ENCODE measurements at regions not wholly inside any gene's neighbourhood (a gene's known extent, or its start where the extent isn't known, plus 50 kb on each side); places are given as distances from the start of the nearest gene placed in this dataset.
A peak's percentile ranks its signal among the peaks of the same experiment; 100 is the strongest.

GRCh38 chr11:130617001-130617400 lies 168.6 kb downstream of the ADAMTS15 start:
- Histone ChIP-seq H3K4me1 (ENCODE audit: control insufficient read depth, insufficient read depth, low read length) (peaks cover 10% of the 10 kb centered on the region), H3K4me3 (ENCODE audit: low read length) (no peak overlapping the region), H3K27me3 (replicated peaks; ENCODE audit: control insufficient read depth, insufficient read depth, low read length) (no peaks in the 10 kb centered on the region), H3K36me3 (ENCODE audit: control insufficient read depth, insufficient read depth, low read length, severe bottlenecking) (no peaks in the 10 kb centered on the region), H3K9me3 (ENCODE audit: control insufficient read depth, low read length) (peaks cover 3% of the 10 kb centered on the region), H3K9ac (ENCODE audit: low read length) (no peak overlapping the region)
- no peak for DNase-seq (ENCODE audit: low read depth)

DNA sequence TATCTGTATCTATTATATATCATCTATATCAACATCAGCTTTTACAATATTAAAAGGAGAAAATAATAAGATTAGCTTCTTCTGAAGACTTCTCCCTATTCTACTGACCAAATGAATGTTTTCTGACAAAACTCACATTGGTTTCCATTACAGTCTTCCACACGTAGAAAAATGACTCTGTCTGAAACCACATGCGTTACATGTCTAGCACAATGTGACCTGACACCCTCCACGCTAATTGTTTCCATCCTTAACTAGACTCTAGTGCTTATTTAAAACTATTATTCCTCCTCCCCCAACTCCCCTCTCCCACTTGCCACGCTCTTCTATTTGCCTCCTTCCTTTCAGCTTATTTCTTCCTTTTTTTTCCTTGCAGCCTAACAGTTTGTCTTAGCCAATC lies 172.1 kb downstream of the ADAMTS15 start:
- no peak for DNase-seq (ENCODE audit: low read depth)
- Histone ChIP-seq H3K27me3 (replicated peaks; ENCODE audit: control insufficient read depth, insufficient read depth, low read length) (no peaks in the 10 kb centered on the region), H3K36me3 (ENCODE audit: control insufficient read depth, insufficient read depth, low read length, severe bottlenecking) (no peaks in the 10 kb centered on the region), H3K9me3 (ENCODE audit: control insufficient read depth, low read length) (peaks cover 3% of the 10 kb centered on the region), H3K4me1 (ENCODE audit: control insufficient read depth, insufficient read depth, low read length) (no peaks in the 10 kb centered on the region), H3K9ac (ENCODE audit: low read length) (no peak overlapping the region), H3K4me3 (ENCODE audit: low read length) (no peak overlapping the region)

- H3K9ac ChIP-seq (ENCODE audit: low read length) = no peak overlapping the region
- peaks cover 3% of the 10 kb centered on the region for H3K9me3 ChIP-seq (ENCODE audit: control insufficient read depth, low read length)
- no peak overlapping the region for H3K4me3 ChIP-seq (ENCODE audit: low read length)
- H3K4me1 ChIP-seq (ENCODE audit: control insufficient read depth, insufficient read depth, low read length) = no peaks in the 10 kb centered on the region
- DNase-seq (ENCODE audit: low read depth) = no peak
- no peaks in the 10 kb centered on the region for H3K36me3 ChIP-seq (ENCODE audit: control insufficient read depth, insufficient read depth, low read length, severe bottlenecking)
- no peaks in the 10 kb centered on the region for H3K27me3 ChIP-seq (replicated peaks; ENCODE audit: control insufficient read depth, insufficient read depth, low read length)
Observed at GRCh38 chr11:130622141-130622542, 173.7 kb downstream of the ADAMTS15 start.

DNA sequence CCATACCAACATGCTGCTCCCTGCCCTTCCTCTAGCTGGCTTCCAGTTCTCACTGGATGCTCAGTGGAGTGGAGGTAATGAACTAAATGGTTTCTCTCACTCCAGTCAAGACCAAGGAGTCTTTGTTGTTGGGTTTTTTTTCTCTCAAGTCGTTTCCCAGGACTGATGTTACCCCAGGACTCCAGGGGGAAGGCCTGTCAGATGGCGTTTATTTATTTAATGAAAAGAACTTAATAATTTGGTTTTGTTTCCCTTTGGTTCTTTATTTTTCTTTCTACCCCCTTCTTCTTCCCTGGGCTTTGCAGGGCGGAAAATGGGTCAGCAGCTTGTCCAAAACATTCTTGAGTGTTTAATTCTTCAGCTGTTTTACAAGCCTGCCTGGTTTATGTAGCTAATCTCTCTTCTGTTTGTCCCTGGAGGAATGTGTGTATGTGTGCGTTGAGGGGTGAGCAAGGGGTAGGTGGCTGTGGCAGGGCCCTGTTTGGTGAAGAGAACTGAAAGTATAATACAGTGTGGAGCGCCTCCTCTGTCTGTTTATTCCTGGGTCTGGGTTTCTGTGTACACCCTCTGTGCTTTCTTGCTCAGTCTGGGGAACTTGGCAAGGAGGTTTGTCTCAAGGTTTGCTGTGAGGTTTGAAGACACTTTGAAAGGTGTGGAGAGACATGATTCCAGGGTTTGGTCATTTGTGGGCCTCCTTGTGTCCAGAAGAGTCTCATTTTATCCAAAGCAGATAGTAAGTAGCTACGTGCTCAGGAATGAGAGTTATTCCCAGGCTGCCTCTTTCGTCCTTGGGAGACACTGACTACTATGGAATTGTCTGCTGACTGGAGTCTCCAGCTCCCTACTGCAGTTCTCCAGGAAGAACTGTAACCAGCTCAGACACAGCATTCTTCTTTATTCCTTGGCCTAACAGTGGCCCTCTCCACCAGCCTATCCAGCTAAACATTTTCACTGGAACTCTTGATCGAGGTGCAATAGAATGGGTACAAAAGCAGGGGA lies 175.5 kb downstream of the ADAMTS15 start:
- H3K4me3 ChIP-seq (ENCODE audit: low read length) = no peak overlapping the region
- DNase-seq (ENCODE audit: low read depth) = no peak

GRCh38 chr11:130624971-130625544 lies 176.6 kb downstream of the ADAMTS15 start:
- Histone ChIP-seq H3K27me3 (replicated peaks; ENCODE audit: control insufficient read depth, insufficient read depth, low read length) (no peaks in the 10 kb centered on the region), H3K36me3 (ENCODE audit: control insufficient read depth, insufficient read depth, low read length, severe bottlenecking) (no peaks in the 10 kb centered on the region), H3K4me3 (ENCODE audit: low read length) (no peak overlapping the region), H3K9ac (ENCODE audit: low read length) (no peak overlapping the region), H3K9me3 (ENCODE audit: control insufficient read depth, low read length) (no peaks in the 10 kb centered on the region), H3K4me1 (ENCODE audit: control insufficient read depth, insufficient read depth, low read length) (peaks cover 7% of the 10 kb centered on the region)
- DNase-seq (ENCODE audit: low read depth) = no peak

More for the DNA sequence above, 175.5 kb downstream of the ADAMTS15 start:
- Histone ChIP-seq H3K36me3 (ENCODE audit: control insufficient read depth, insufficient read depth, low read length, severe bottlenecking) (no peaks in the 10 kb centered on the region), H3K4me1 (ENCODE audit: control insufficient read depth, insufficient read depth, low read length) (peaks cover 4% of the 10 kb centered on the region), H3K9ac (ENCODE audit: low read length) (no peak overlapping the region), H3K9me3 (ENCODE audit: control insufficient read depth, low read length) (no peaks in the 10 kb centered on the region), H3K27me3 (replicated peaks; ENCODE audit: control insufficient read depth, insufficient read depth, low read length) (no peaks in the 10 kb centered on the region)

- no peak overlapping the region for H3K4me3 ChIP-seq (ENCODE audit: low read length)
- H3K9me3 ChIP-seq (ENCODE audit: control insufficient read depth, low read length) = no peaks in the 10 kb centered on the region
- peaks cover 9% of the 10 kb centered on the region for H3K4me1 ChIP-seq (ENCODE audit: control insufficient read depth, insufficient read depth, low read length)
- no peaks in the 10 kb centered on the region for H3K27me3 ChIP-seq (replicated peaks; ENCODE audit: control insufficient read depth, insufficient read depth, low read length)
- DNase-seq (ENCODE audit: low read depth) = no peak
- H3K36me3 ChIP-seq (ENCODE audit: control insufficient read depth, insufficient read depth, low read length, severe bottlenecking) = no peaks in the 10 kb centered on the region
- no peak overlapping the region for H3K9ac ChIP-seq (ENCODE audit: low read length)
Observed at GRCh38 chr11:130625578-130626306, 177.3 kb downstream of the ADAMTS15 start.

GRCh38 chr11:130629039-130629438 lies 180.6 kb downstream of the ADAMTS15 start:
- Histone ChIP-seq H3K9me3 (ENCODE audit: control insufficient read depth, low read length) (no peaks in the 10 kb centered on the region), H3K27me3 (replicated peaks; ENCODE audit: control insufficient read depth, insufficient read depth, low read length) (no peaks in the 10 kb centered on the region), H3K4me3 (ENCODE audit: low read length) (no peak overlapping the region), H3K9ac (ENCODE audit: low read length) (no peak overlapping the region), H3K4me1 (ENCODE audit: control insufficient read depth, insufficient read depth, low read length) (peaks cover 16% of the 10 kb centered on the region), H3K36me3 (ENCODE audit: control insufficient read depth, insufficient read depth, low read length, severe bottlenecking) (no peaks in the 10 kb centered on the region)
- DNase-seq (ENCODE audit: low read depth) = no peak

DNA sequence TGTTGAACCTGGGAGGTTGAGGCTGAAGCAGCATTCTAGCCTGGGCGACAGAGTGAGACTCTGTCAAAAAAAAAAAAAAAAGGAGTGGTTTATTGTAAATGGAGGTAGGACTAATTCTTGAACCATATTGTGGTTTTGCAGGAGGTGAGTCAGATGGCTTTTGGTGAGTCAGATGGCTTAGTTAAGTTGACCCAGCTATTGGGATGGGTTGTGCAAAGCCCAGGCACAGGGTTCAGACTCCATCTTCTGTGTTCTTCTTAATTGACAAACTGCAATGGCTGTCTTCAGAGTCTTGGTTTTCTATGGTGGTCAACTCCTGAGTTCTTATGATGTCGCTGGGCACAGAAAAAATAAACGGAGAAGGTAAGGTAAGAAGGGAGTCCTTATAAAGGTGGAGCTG lies 182.7 kb downstream of the ADAMTS15 start:
- Histone ChIP-seq H3K27me3 (replicated peaks; ENCODE audit: control insufficient read depth, insufficient read depth, low read length) (no peaks in the 10 kb centered on the region), H3K4me3 (ENCODE audit: low read length) (no peak overlapping the region), H3K9me3 (ENCODE audit: control insufficient read depth, low read length) (no peaks in the 10 kb centered on the region), H3K9ac (ENCODE audit: low read length) (no peak overlapping the region), H3K4me1 (ENCODE audit: control insufficient read depth, insufficient read depth, low read length) (peaks cover 34% of the 10 kb centered on the region), H3K36me3 (ENCODE audit: control insufficient read depth, insufficient read depth, low read length, severe bottlenecking) (no peaks in the 10 kb centered on the region)
- DNase-seq (ENCODE audit: low read depth) = peak; percentile 56

- Histone ChIP-seq H3K4me3 (ENCODE audit: low read length) (no peak overlapping the region), H3K4me1 (ENCODE audit: control insufficient read depth, insufficient read depth, low read length) (peaks cover 44% of the 10 kb centered on the region), H3K27me3 (replicated peaks; ENCODE audit: control insufficient read depth, insufficient read depth, low read length) (no peaks in the 10 kb centered on the region), H3K9ac (ENCODE audit: low read length) (no peak overlapping the region), H3K9me3 (ENCODE audit: control insufficient read depth, low read length) (no peaks in the 10 kb centered on the region), H3K36me3 (ENCODE audit: control insufficient read depth, insufficient read depth, low read length, severe bottlenecking) (no peaks in the 10 kb centered on the region)
- no peak for DNase-seq (ENCODE audit: low read depth)
Observed at GRCh38 chr11:130633466-130633865, 185.0 kb downstream of the ADAMTS15 start.

DNA sequence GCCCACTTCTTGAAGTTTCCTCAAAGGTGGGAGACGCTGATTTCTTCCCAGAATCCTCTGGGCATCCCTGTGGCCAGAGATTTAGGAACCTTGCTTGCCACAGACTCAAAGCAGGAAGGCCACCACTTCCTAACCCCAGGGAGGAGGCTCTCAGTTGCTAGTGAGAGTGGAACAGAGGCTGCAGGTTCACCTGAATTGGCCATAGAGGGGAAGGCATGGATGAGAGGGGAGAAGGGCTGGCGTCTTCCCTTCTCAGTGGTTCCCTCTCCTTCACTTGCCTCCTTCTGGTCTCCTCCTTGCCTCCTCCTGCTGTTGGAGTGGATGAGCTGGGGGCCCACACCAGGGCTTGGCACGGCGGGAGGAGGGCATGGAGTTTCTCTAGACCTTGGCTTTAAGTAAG lies 185.7 kb downstream of the ADAMTS15 start:
- no peaks in the 10 kb centered on the region for H3K9me3 ChIP-seq (ENCODE audit: control insufficient read depth, low read length)
- H3K4me3 ChIP-seq (ENCODE audit: low read length) = no peak overlapping the region
- H3K4me1 ChIP-seq (ENCODE audit: control insufficient read depth, insufficient read depth, low read length) = peaks cover 38% of the 10 kb centered on the region
- no peaks in the 10 kb centered on the region for H3K27me3 ChIP-seq (replicated peaks; ENCODE audit: control insufficient read depth, insufficient read depth, low read length)
- no peak overlapping the region for H3K9ac ChIP-seq (ENCODE audit: low read length)
- DNase-seq (ENCODE audit: low read depth) = no peak
- no peaks in the 10 kb centered on the region for H3K36me3 ChIP-seq (ENCODE audit: control insufficient read depth, insufficient read depth, low read length, severe bottlenecking)

DNA sequence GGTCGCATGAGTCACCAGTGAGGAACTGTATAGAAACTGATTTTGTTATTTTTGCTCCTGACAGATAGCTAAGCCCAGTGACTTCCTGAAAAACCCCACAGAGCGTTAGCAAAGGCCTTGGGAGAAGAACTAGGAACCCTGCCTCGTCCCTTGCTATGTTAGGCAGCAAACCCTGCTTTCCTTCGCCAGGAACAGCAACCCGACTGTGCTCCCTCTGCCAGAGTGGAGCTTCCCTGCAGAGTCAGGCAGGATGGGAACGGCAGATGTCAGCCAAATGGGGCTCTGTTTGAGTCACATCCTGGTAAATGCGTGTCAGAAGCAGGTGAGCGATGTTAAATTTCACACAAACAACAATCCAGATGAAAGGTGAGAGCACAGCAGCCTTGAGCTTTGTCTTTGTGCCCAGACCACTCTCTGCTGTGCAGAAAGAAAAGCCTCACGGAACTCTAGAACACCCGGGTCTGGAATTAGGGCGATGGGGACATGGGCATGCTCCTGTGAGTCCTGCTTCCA lies 186.6 kb downstream of the ADAMTS15 start:
- Histone ChIP-seq H3K9ac (ENCODE audit: low read length) (peak overlapping the region; percentile 37), H3K4me3 (ENCODE audit: low read length) (no peak overlapping the region), H3K4me1 (ENCODE audit: control insufficient read depth, insufficient read depth, low read length) (peaks cover 37% of the 10 kb centered on the region), H3K9me3 (ENCODE audit: control insufficient read depth, low read length) (no peaks in the 10 kb centered on the region), H3K36me3 (ENCODE audit: control insufficient read depth, insufficient read depth, low read length, severe bottlenecking) (no peaks in the 10 kb centered on the region), H3K27me3 (replicated peaks; ENCODE audit: control insufficient read depth, insufficient read depth, low read length) (no peaks in the 10 kb centered on the region)
- DNase-seq (ENCODE audit: low read depth) = peak; percentile 47

All from adipocyte (in vitro differentiated cells).